Ectodermal cell (in vitro differentiated cells): ENCODE measurements at regions not wholly inside any gene's neighbourhood (a gene's known extent, or its start where the extent isn't known, plus 50 kb on each side); places are given as distances from the start of the nearest gene placed in this dataset.
"Not testable (repeated sequence)": the region's sequence is repeated elsewhere in the genome, so short reads cannot be mapped to it uniquely, and the experiment has no call there.

Source experiments
- H3K27ac ChIP-seq: 2 replicates; pipeline ENCODE4 v1.7.0; 2013; ENCODE audit warnings: mild to moderate bottlenecking, low read depth, low read length; ENCODE audit not compliant: insufficient read depth, poor library complexity, severe bottlenecking
- H3K27me3 ChIP-seq: 2 replicates; pipeline ENCODE4 v1.7.0; 2013; ENCODE audit warnings: mild to moderate bottlenecking, low read length; ENCODE audit not compliant: insufficient read depth, control insufficient read depth, poor library complexity, severe bottlenecking
- H3K36me3 ChIP-seq: one replicate; pipeline ENCODE4 v1.7.0; 2013; ENCODE audit warnings: low read length; ENCODE audit not compliant: control insufficient read depth, insufficient read depth
- H3K4me1 ChIP-seq: one replicate; pipeline ENCODE4 v1.7.0; 2013; ENCODE audit warnings: low read length; ENCODE audit not compliant: control insufficient read depth, insufficient read depth
- H3K4me3 ChIP-seq: 2 replicates; pipeline ENCODE4 v1.7.0; 2013; ENCODE audit warnings: low read depth, low read length, control low read depth; ENCODE audit not compliant: insufficient read depth
- H3K9me3 ChIP-seq: 2 replicates; pipeline ENCODE4 v1.7.0; 2013; ENCODE audit warnings: mild to moderate bottlenecking, low read length, moderate library complexity; ENCODE audit not compliant: control insufficient read depth
- WGBS, 2 experiments: methylation state at CpG; one replicate each; pipeline ENCODE4 v1.1.7; 2013; ENCODE audit warnings: missing lambda C conversion rate in 2 of 2; 5-methylcytosine and 5-hydroxymethylcytosine counted together

DNA sequence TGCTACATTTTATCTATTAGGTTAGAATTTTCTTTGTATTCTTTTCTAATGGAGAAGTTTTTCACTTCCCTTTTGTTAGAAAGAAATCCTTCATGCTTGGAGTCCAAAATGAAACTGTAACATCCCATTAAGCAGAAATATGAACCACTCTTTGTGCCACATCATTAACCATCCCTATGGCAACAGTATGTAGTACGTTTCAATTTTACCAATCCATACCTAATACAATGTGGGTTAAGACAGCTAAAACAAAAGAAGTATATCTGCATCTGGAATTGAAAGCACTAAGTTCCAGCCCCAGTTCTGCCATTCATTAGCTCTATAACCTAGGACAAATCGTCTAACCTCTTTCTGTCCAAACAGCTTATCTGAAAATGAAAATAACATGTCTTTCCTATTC, 409.2 kb upstream of the SPHKAP start:
- H3K36me3 ChIP-seq: no peaks in the 10 kb centered on the region
- 95% methylated on average over 2 of the region's 2 CpGs for WGBS, 2 experiments
- H3K27me3 ChIP-seq: no peaks in the 10 kb centered on the region
- no peaks in the 10 kb centered on the region for H3K4me1 ChIP-seq
- no peaks in the 10 kb centered on the region for H3K9me3 ChIP-seq
- no peak overlapping the region for H3K4me3 ChIP-seq
- no peak overlapping the region for H3K27ac ChIP-seq

DNA sequence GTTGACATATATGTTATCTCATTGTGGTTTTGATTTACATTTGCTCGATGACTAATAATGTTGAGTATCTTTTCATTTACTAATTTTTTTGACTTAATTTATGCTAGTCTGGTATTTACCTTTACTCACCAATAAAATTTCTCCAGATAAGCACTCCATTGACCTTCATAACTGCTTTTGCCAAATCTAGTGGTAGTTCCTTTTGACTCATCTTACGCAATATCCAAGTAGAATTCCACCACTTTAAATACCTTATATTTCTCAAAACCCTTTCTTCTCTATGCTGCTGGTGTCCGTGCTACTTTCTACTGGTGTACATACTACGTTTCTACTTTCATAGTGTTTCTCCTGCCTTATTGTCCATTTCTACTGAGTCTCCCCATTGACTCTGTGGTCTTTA, 407.6 kb upstream of the SPHKAP start:
- no peak overlapping the region for H3K4me3 ChIP-seq
- no peaks in the 10 kb centered on the region for H3K9me3 ChIP-seq
- H3K36me3 ChIP-seq: no peaks in the 10 kb centered on the region
- H3K27me3 ChIP-seq: no peaks in the 10 kb centered on the region
- H3K27ac ChIP-seq: no peak overlapping the region
- 64% methylated on average over 3 of the region's 4 CpGs for WGBS, 2 experiments
- no peaks in the 10 kb centered on the region for H3K4me1 ChIP-seq

- H3K4me3 ChIP-seq: no peak overlapping the region
- H3K36me3 ChIP-seq: no peaks in the 10 kb centered on the region
- H3K27ac ChIP-seq: no peak overlapping the region
- H3K4me1 ChIP-seq: no peaks in the 10 kb centered on the region
- H3K27me3 ChIP-seq: no peaks in the 10 kb centered on the region
- H3K9me3 ChIP-seq: no peaks in the 10 kb centered on the region
These were observed 400.2 kb upstream of the SPHKAP start for GRCh38 chr2:228581731-228582130.

- Histone ChIP-seq H3K9me3 (no peaks in the 10 kb centered on the region), H3K27me3 (no peaks in the 10 kb centered on the region), H3K36me3 (no peaks in the 10 kb centered on the region), H3K4me1 (no peaks in the 10 kb centered on the region), H3K27ac (no peak overlapping the region), H3K4me3 (no peak overlapping the region)
- WGBS, 2 experiments: 89 to 94% methylated on average over 1 of the region's 1 CpG
These were observed 394.4 kb upstream of the SPHKAP start for GRCh38 chr2:228575897-228576296.

GRCh38 chr2:228568275-228568674, 386.8 kb upstream of the SPHKAP start:
- H3K4me1 ChIP-seq, H3K4me3 ChIP-seq, H3K27ac ChIP-seq, H3K36me3 ChIP-seq, H3K9me3 ChIP-seq, H3K27me3 ChIP-seq: not testable (repeated sequence)
- 86 to 89% methylated on average over 28 of the region's 28 CpGs for WGBS, 2 experiments

DNA sequence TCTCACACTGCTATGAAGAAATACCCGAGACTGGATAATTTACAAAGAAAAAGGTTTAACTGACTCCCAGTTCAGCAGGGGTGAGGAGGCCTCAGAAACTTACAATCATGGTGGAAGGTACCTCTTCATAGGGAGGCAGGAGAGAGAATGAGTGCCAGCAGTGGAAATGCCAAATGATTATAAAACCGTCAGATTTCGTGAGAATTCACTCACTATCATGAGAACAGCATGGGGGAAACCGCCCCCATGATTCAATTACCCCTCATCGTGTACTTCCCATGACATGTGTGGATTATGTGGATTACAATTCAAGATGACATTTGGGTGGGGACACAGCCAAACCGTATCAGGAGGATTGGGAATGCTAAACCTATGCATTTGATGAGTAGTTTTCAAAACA, 380.3 kb upstream of the SPHKAP start:
- Histone ChIP-seq H3K27ac (no peak overlapping the region), H3K36me3 (no peaks in the 10 kb centered on the region), H3K9me3 (no peaks in the 10 kb centered on the region), H3K4me3 (no peak overlapping the region), H3K4me1 (no peaks in the 10 kb centered on the region), H3K27me3 (no peaks in the 10 kb centered on the region)
- WGBS, 2 experiments: 88 to 94% methylated on average over 6 of the region's 6 CpGs

GRCh38 chr2:228559774-228560415, 378.4 kb upstream of the SPHKAP start:
- H3K4me3 ChIP-seq: no peak overlapping the region
- 87 to 89% methylated on average over 3 of the region's 3 CpGs for WGBS, 2 experiments
- no peaks in the 10 kb centered on the region for H3K4me1 ChIP-seq
- no peak overlapping the region for H3K27ac ChIP-seq
- no peaks in the 10 kb centered on the region for H3K9me3 ChIP-seq
- H3K36me3 ChIP-seq: no peaks in the 10 kb centered on the region
- H3K27me3 ChIP-seq: no peaks in the 10 kb centered on the region

DNA sequence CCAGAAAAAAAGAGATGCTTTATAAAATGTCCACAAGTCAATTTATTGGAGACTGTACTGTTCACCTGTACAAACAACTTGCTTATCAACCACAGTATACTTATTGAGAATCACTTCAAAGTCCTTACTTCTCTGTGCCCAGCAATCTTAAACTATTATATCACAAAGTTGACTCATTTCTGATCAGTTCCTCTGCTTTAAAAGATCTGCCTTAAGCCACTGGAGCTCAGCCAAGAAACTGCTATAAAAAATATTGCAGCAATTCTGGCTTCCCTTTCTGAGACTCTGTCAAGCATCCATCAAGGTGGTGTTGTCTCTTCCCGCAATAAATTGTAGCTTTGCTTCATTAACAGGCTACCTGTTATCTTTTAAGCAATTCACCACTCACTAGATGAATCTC, 375.2 kb upstream of the SPHKAP start:
- Histone ChIP-seq H3K4me3 (no peak overlapping the region), H3K27ac (no peak overlapping the region), H3K9me3 (no peaks in the 10 kb centered on the region), H3K27me3 (no peaks in the 10 kb centered on the region), H3K36me3 (no peaks in the 10 kb centered on the region), H3K4me1 (no peaks in the 10 kb centered on the region)
- 93 to 100% methylated on average over 1 of the region's 1 CpG for WGBS, 2 experiments

GRCh38 chr2:228549441-228550007, 368.0 kb upstream of the SPHKAP start:
- no peaks in the 10 kb centered on the region for H3K4me1 ChIP-seq

GRCh38 chr2:228548230-228548629, 366.7 kb upstream of the SPHKAP start:
- Histone ChIP-seq H3K36me3 (no peaks in the 10 kb centered on the region), H3K4me1 (no peaks in the 10 kb centered on the region), H3K27me3 (no peaks in the 10 kb centered on the region), H3K4me3 (no peak overlapping the region), H3K9me3 (no peaks in the 10 kb centered on the region), H3K27ac (no peak overlapping the region)
- WGBS, 2 experiments: 84 to 91% methylated on average over 1 of the region's 1 CpG

More at GRCh38 chr2:228549441-228550007, 368.0 kb upstream of the SPHKAP start:
- H3K27me3 ChIP-seq: no peaks in the 10 kb centered on the region
- H3K36me3 ChIP-seq: no peaks in the 10 kb centered on the region
- H3K4me3 ChIP-seq: no peak overlapping the region
- no peaks in the 10 kb centered on the region for H3K9me3 ChIP-seq
- 95 to 99% methylated on average over 6 to 7 of the region's 7 CpGs for WGBS, 2 experiments
- H3K27ac ChIP-seq: no peak overlapping the region

DNA sequence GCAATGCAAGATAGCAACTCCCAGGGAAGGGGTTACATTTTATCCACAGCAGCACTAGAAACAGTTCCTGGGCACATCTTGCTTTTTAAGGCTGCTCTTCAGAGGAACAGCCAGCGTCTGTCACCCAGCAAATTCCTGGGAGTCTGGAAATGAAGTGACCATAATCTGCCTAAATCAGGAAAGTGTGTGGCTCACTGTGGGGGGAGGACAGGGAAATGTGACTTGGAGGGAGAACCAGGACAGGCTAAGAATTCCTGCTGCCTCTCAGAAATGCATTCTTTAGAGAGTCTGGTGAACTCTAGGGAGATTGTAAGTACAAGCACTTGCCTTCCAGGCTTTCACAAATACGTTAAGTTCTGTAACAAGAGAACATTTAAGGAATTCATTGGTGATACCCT, 364.3 kb upstream of the SPHKAP start:
- 86 to 93% methylated on average over 2 of the region's 2 CpGs for WGBS, 2 experiments
- Histone ChIP-seq H3K9me3 (no peaks in the 10 kb centered on the region), H3K4me3 (no peak overlapping the region), H3K27ac (no peak overlapping the region), H3K36me3 (no peaks in the 10 kb centered on the region), H3K27me3 (no peaks in the 10 kb centered on the region), H3K4me1 (no peaks in the 10 kb centered on the region)
